ENCODE measurements at regions not wholly inside any gene's neighbourhood (a gene's known extent, or its start where the extent isn't known, plus 50 kb on each side); places are given as distances from the start of the nearest gene placed in this dataset.
A peak's percentile ranks its signal among the peaks of the same experiment; 100 is the strongest.

DNA sequence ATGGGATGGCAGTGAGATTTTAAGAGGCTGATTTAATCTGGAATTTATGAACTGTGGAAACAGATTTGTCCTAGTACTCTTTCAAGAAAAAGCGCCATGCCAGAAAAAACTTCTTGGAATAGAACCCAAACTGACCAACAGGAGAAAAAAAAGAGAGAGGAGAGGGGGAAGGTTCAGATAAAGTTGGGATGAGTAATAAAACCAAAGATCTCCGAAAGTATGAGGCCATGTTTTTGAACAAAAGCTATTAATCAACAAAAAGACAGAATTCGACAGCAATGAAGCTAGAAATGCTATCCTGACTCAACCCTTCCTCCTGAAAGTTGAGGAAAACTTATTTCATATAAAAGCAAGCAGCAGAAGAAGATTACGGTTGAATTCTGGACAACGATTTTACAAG is 135.5 kb downstream of the CEMIP2 start:
- no peak for DNase-seq (ENCODE audit: low read depth, low spot score)
- in situ Hi-C loops (cut with HindIII; ENCODE audit: low pct_unique_long_range_greater_than_20kb, low sequenced_read_pairs), result no loop called here

DNA sequence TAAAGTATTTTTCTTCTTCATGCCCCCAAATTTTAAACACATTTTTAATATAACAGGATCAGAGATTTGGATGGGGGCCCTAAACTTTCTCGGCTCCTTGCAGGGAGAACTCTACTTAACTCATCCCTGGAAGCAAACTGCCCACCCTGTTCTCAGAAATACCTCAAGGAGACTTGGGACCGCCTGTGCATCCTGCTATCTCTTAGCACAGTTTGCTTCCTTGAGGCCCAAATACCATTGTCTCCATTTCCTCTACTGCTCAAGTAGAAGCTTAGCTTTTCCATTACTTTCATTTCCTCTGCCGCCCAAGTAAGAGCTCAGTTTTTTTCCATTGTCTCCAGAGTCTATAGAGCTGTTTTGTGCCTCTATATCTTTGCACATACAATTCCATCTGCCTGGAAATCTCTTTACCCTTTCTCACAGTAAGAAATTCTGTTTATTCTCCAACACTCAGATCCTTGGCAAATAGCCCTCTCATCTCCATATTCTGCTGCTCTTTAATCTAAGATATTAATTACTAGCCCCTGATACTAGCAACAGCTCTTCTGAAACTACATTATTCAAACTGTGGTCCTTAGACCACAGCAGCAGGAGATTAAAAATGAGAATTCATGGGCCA is 137.8 kb downstream of the CEMIP2 start:
- in situ Hi-C loops (cut with HindIII; ENCODE audit: low pct_unique_long_range_greater_than_20kb, low sequenced_read_pairs), result no loop called here
- DNase-seq (ENCODE audit: low read depth, low spot score), result no peak

DNA sequence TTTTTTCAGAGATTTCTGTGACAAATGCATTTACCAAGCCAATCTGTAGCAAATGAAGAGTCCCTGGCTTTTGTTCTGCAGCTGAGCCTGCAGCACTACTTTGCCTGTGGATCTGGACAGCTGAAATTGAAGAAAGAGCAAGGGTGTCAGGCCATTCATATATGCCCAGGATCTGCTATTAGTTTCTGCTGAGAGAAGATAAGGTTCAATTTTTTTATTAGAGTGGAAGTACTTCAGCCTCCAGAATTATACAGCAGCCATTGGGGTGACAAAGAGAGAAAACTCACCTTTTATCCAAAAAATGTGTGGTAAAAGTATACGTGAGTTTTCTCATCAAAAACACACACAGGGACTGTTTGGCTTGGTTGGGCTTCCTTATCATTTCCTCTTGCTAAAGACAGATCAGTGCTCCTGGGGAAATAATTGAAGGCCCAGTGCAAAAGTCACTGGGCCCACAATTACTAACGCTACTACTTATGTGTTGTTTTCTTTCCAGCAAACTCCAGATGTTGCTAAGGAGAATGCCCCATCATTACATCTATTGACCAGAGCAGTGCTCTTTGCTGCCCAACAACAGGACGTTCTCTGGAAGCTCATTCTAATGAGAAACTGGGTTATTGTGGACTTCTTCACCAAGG is 138.6 kb downstream of the CEMIP2 start:
- no peak for DNase-seq (ENCODE audit: low read depth, low spot score)
- in situ Hi-C loops (cut with HindIII; ENCODE audit: low pct_unique_long_range_greater_than_20kb, low sequenced_read_pairs), result no loop called here

DNA sequence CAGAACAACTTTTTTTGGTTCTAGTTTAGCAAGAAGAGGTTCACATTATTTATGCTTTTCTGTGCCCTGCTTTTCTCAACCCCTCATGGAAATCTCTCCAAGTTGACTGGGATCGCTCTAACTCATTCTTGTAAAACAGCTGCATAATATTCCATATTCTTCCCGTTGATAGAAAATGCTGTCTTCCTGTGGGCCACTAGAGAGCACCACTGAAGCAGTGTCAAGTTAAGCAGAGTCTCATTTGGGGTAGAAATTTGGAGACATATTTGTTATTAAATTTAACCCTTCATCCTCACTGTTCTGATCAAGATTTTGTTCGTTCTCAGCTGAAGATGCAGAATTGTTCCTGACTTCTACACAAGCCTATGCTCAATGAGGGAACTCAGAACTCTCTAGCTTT is 140.1 kb downstream of the CEMIP2 start:
- DNase-seq (ENCODE audit: low read depth, low spot score), result peak; percentile 40
- in situ Hi-C loops (cut with HindIII; ENCODE audit: low pct_unique_long_range_greater_than_20kb, low sequenced_read_pairs), result no loop called here

DNA sequence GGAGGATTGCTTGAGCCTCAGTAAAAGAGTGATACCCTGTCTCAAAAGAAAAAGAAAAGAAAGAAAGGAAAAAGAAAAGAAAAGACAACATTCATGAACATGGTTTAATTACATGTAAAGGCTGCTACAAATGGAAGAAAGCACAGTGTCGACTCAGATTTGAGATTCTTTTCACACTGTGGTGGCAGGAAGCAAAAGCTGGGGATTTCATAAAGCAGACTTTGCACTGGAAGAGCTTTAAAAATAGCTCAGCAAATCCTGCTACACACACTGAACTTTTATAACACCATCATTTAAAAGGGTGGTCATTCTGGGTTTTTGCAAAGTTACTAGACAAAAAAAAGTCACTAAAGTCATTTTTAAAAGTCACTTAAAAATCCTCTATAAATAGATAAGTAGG is 140.8 kb downstream of the CEMIP2 start:
- no peak for DNase-seq (ENCODE audit: low read depth, low spot score)
- in situ Hi-C loops (cut with HindIII; ENCODE audit: low pct_unique_long_range_greater_than_20kb, low sequenced_read_pairs), result no loop called here

DNA sequence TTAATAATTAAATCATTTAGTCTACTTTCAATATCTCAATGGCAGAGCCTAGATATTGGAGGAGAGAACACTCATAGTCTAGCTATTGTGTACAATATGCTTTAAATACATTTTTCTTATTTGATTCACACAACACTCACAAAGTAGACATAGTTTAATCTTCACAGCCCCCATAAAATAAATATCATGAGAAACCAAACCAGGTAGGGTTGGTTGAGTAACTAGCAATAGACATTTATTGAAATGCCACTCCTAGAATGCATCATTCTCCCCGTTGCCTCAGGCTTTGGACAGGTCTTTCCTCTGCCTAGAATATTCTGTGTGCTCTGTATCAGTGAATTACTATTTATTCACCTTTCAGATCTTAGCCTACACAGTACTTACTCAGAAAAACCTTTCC is 141.9 kb downstream of the CEMIP2 start:
- no peak for DNase-seq (ENCODE audit: low read depth, low spot score)
- in situ Hi-C loops (cut with HindIII; ENCODE audit: low pct_unique_long_range_greater_than_20kb, low sequenced_read_pairs), result no loop called here

DNA sequence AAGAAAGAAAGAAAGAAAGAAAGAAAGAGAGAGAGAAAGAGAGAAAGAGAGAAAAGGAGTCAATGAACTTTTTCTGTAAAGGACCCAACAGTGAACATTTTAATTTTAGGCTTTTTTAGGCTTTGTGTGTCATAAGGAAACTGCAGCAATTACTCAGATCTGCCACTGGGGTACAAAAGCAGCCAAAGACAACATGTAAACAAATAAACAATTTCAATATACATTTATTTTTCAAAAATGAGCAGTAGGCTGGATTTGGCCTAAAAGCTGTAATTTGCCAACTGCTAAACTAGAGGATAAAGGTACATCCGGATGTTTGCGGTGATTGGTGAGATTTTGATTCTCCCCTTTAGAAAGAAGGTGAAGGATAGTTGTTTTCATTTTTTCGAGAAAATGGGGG is 143.6 kb downstream of the CEMIP2 start:
- in situ Hi-C loops (cut with HindIII; ENCODE audit: low pct_unique_long_range_greater_than_20kb, low sequenced_read_pairs), result no loop called here

DNA sequence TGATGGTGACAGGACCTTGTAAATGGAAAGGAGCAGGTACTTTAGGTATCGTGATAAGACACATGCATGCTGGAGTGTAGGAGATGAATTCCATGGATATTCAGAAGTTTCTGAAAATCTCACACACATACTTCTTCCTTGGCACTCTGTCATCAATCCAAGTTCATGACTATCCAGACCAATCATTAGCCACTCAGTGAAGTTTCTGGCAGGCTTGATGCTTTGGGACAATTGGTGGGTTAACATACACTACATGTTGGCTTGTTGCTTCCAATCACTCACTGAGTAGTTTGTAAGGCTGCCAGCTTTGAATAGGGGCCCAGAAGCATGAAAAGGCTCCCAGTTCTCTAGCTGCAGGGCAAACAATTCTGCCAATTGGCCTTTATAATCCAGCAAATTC is 147.6 kb downstream of the CEMIP2 start:
- DNase-seq (ENCODE audit: low read depth, low spot score), result no peak
- in situ Hi-C loops (cut with HindIII; ENCODE audit: low pct_unique_long_range_greater_than_20kb, low sequenced_read_pairs), result no loop called here

More for the DNA sequence above, 143.6 kb downstream of the CEMIP2 start:
- no peak for DNase-seq (ENCODE audit: low read depth, low spot score)

DNA sequence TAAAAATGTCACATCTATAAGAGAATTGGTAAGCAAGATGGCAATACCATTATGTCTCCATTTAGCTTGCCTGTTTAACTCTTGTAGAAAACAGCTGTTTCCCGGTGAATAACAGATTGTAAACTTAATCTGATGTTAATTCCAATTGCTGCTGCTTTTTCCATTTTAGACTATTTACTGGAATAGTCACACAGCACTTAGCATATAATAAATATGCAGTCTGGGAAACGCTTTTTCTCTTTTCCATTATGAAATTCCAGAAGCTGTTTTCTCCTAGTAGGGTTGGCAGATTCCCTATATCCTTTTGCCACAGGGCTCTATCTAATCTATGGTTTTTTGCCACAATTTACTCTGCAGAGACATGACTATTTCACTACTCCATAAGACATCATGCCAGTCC is 148.0 kb downstream of the CEMIP2 start:
- no peak for DNase-seq (ENCODE audit: low read depth, low spot score)
- in situ Hi-C loops (cut with HindIII; ENCODE audit: low pct_unique_long_range_greater_than_20kb, low sequenced_read_pairs), result no loop called here

DNA sequence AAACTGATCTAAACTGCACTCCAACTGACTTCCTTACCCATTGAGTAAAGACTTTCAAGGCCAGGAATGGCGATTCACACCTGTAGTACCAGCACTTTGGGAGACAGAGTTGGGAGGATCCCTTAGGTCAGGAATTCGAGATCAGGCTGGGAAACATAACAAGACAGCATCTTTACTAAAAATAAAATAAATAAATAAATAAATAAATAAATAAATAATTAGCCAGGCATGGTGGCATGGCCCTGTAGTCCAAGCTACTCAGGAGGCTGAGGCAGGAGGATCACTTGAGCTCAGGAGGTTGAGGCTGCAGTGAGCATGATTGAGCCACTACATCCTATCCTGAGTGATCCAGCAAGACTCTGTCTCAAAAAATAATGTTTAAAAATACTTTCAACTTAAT is 148.4 kb downstream of the CEMIP2 start:
- DNase-seq (ENCODE audit: low read depth, low spot score), result no peak
- in situ Hi-C loops (cut with HindIII; ENCODE audit: low pct_unique_long_range_greater_than_20kb, low sequenced_read_pairs), result no loop called here

DNA sequence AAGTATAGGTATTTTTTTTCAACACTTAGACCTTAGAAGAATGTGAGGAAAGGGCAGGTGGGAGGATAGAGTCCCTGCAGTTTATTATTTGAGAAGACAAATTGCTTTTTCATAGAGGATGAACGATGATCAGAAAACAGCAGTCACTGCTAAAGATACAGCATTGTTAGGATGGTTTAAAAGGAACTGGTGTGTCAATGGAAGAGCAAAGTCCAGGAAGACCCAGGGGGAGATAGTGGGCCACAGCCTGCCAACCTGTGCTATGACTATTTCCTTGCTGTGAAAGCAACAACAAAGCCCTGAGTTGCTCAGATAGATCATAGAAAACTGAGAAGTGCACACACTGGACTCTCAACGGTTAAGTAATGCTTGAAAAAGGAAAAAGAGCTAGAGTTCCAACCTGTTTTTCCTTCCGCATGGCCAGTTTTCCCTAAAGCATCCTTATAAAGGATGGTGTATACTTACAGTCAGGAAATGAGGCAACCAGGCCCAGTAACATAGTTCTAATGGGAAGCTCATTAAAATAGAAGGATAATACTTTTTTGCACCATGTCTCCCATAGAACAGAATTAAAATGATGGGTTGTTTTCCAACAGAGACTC is 153.8 kb downstream of the CEMIP2 start:
- in situ Hi-C loops (cut with HindIII; ENCODE audit: low pct_unique_long_range_greater_than_20kb, low sequenced_read_pairs), result no loop called here

DNA sequence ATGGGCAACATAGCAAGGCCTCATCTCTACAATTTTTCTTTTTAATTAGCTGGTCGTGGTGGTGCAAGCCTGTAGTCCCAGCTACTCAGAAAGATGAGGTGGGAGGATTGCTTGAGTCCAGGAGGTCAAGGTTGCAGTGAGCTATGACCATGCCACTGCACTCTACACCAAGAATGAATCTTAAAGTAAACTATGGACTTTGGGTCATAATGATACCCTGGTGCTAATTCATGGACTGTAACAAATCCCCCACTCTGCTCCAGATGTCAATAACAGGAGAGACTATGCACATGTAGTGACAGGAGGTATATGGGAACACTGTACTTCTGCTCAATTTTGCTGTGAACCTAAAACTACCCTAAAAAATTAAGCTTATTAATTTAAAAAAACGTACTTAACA is 155.4 kb downstream of the CEMIP2 start:
- in situ Hi-C loops (cut with HindIII; ENCODE audit: low pct_unique_long_range_greater_than_20kb, low sequenced_read_pairs), result no loop called here
- no peak for DNase-seq (ENCODE audit: low read depth, low spot score)

More for the DNA sequence above, 153.8 kb downstream of the CEMIP2 start:
- no peak for DNase-seq (ENCODE audit: low read depth, low spot score)

DNA sequence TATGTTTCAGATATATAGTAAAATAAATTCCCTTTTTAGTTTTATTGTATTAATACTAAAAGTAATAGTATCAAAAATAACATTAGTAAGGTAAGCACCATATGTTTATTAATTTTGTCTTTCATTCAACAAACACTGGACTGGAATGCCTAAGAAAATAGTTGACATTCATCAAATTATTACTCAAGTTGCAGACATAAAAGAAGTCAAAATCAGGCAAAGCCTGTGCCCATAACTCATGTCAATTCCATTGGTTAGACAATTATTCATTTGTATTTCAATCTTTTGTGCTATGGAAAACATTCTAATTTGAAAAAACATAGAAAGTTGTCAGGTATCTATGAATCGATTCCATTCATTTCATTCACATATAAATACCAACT is 158.9 kb downstream of the CEMIP2 start:
- in situ Hi-C loops (cut with HindIII; ENCODE audit: low pct_unique_long_range_greater_than_20kb, low sequenced_read_pairs), result no loop called here
- no peak for DNase-seq (ENCODE audit: low read depth, low spot score)

DNA sequence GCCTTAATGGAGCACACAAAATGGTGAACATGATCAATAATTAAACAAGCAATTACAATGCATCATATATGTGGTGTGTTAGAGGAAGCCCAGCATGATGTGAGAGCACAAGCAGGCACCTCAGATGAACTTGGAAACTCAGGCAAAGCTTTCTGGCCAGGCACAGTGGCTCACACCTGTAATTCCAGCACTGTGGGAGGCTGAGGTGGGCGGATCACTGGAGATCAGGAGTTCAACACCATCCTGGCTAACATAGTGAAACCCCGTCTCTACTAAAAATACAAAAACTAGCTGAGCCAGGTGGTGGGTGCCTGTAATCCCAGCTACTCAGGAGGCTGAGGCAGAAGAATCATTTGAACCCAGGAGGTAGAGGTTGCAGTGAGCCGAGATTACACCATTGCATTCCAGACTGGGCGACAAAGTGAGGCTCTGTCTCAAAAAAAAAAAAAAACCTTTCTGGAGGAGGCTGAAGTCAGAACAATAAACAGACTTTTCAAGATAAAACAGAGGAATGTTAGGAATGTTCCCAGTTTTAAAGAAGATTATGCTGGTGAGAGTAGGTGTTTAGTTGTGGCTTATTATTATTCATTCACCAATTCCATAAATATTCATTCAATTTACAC is 159.4 kb downstream of the CEMIP2 start:
- peak; percentile 4 for DNase-seq (ENCODE audit: low read depth, low spot score)
- in situ Hi-C loops (cut with HindIII; ENCODE audit: low pct_unique_long_range_greater_than_20kb, low sequenced_read_pairs), result no loop called here

DNA sequence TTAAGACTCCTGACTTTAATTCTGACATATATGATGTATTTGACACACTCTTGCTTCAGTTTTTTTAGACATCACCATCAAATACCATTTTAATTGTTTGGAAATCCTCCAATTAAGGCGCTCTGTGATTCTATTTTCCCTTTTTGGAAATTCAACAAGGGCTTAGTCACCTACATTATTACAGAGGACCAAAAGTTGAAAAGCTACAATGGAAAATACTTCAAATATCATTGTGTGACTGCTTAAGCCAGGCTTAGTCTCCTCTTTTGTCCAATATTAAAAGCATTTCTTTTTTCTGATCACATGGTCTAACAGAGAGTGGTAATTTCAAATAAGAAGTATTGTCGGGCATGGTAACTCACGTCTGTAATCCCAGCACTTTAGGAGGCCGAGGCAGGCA is 160.3 kb downstream of the CEMIP2 start:
- DNase-seq (ENCODE audit: low read depth, low spot score), result no peak
- in situ Hi-C loops (cut with HindIII; ENCODE audit: low pct_unique_long_range_greater_than_20kb, low sequenced_read_pairs), result no loop called here

DNA sequence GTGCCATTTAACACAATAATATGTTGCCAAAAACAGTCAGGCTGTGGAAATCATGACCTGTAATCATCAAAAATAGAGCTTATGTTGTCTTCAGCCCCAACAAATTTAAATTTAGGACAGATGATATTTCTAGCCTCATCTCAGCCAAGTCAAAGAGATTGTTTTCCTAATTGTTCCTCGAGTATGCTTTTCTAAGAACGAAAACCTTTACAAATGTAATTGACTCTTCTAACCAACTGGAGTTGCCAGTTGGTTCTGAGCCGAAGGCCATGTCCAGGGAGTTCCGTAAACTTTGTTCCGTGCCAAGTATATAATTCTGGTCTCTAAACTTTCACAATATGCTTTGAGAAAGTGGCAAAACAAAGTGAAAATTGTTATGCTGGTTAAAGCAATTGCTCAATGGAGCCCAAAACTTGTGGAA is 160.8 kb downstream of the CEMIP2 start:
- in situ Hi-C loops (cut with HindIII; ENCODE audit: low pct_unique_long_range_greater_than_20kb, low sequenced_read_pairs), result no loop called here
- no peak for DNase-seq (ENCODE audit: low read depth, low spot score)

DNA sequence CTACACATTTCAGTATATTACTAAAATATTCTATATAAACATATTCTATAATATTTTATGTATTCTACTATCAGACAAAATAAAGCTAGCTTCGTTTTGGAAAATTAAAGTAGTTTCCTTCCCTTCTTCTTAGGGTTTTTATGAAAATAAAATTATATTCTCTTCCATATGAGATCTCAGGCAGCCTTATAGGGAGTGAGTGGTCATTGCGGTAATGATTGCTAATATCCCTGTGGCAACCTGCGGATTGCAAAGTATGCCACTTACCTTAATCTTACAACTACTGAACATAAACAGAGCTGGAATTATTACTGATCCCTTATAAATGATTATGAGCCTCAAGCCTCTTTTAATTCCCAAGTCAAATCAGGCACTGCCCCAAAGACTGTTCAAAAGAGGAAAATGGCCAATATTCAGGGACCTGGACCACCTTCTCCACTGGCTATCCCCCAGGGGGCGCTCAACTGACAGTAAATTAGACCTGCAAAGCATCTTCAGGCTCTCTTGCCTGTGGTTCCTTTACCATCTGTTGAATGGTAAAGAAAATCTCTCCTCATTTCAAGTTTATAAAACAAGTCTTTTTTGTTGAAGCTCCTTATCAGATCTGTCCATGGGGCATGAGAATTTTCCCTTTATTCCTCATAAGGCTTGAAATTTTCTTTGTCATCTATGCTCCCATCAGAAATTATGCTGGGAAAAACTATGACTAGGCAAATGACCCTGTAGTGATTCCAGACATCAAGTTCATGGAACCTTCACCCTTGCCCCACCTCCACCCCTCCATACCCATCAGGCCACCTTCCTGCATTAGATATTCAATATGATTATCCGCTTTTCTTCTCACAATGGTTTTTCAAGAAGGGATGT is 163.9 kb downstream of the CEMIP2 start:
- DNase-seq (ENCODE audit: low read depth, low spot score), result peak; percentile 84
- in situ Hi-C loops (cut with HindIII; ENCODE audit: low pct_unique_long_range_greater_than_20kb, low sequenced_read_pairs), result no loop called here

DNA sequence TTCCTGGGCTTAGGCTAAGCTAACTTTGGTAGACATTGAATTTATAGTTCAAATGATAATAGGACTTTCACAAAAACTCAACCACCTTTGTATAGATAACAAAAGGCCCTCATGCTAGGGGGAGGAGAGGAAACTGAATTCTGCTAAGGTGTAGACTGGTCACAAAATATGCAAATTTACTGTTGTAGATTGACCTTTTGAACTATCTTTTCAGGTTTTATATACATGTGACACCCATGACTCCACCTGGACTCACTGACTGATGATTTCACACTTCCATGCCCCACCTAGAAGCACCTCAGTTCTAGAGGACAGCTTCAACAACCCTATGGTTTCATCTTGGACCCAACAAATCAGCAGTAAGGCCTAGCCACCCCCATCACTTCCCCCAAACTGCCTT is 165.7 kb downstream of the CEMIP2 start:
- no peak for DNase-seq (ENCODE audit: low read depth, low spot score)
- in situ Hi-C loops (cut with HindIII; ENCODE audit: low pct_unique_long_range_greater_than_20kb, low sequenced_read_pairs), result no loop called here

Measured in SK-MEL-5 (cell line).